Hepatocyte (in vitro differentiated cells): ENCODE measurements at regions not wholly inside any gene's neighbourhood (a gene's known extent, or its start where the extent isn't known, plus 50 kb on each side); places are given as distances from the start of the nearest gene placed in this dataset.

ENCODE experiments used
- CTCF ChIP-seq: fragments of 200-600 bp; sonication (generic); IDR thresholded peaks from 2 replicates; pipeline ENCODE4 v1.5.1; 2016; ENCODE audit warnings: antibody characterized with exemption, mild to moderate bottlenecking; ENCODE audit not compliant: poor library complexity
- EZH2phosphoT487 ChIP-seq: fragments of 200-600 bp; sonication (generic); IDR thresholded peaks from one replicate; pipeline ENCODE4 v1.6.1; 2018; ENCODE audit warnings: antibody characterized with exemption, mild to moderate bottlenecking, low read depth, moderate library complexity; ENCODE audit not compliant: unreplicated experiment, severe bottlenecking

- TF ChIP-seq CTCF (no peak), EZH2phosphoT487 (no peak)
Observed at GRCh38 chr21:25331286-25331685, 276.0 kb downstream of the MRPL39 start.
